ENCODE measurements at regions not wholly inside any gene's neighbourhood (a gene's known extent, or its start where the extent isn't known, plus 50 kb on each side); places are given as distances from the start of the nearest gene placed in this dataset.

- TF ChIP-seq CEBPB (IDR thresholded peaks at IDR 0.05) (no peak), USF1 (IDR thresholded peaks at IDR 0.05) (no peak), REST (IDR thresholded peaks at IDR 0.05; ENCODE audit: low read depth) (no peak), YY1 (IDR thresholded peaks at IDR 0.05; ENCODE audit: low read depth) (no peak)
Measured at GRCh38 chr12:105721051-105721825, 390.7 kb downstream of the C12orf75 start.
